SKM-1 (cell line): ENCODE measurements at regions not wholly inside any gene's neighbourhood (a gene's known extent, or its start where the extent isn't known, plus 50 kb on each side); places are given as distances from the start of the nearest gene placed in this dataset.

Experiments
- DNase-seq: peaks from one replicate; lab custom pipeline; 2025; ENCODE audit not compliant: unreplicated experiment; lab: John Stamatoyannopoulos, UW

GRCh38 chr7:25391961-25392587 is 163.8 kb upstream of the NPVF start:
- no peak for DNase-seq

DNA sequence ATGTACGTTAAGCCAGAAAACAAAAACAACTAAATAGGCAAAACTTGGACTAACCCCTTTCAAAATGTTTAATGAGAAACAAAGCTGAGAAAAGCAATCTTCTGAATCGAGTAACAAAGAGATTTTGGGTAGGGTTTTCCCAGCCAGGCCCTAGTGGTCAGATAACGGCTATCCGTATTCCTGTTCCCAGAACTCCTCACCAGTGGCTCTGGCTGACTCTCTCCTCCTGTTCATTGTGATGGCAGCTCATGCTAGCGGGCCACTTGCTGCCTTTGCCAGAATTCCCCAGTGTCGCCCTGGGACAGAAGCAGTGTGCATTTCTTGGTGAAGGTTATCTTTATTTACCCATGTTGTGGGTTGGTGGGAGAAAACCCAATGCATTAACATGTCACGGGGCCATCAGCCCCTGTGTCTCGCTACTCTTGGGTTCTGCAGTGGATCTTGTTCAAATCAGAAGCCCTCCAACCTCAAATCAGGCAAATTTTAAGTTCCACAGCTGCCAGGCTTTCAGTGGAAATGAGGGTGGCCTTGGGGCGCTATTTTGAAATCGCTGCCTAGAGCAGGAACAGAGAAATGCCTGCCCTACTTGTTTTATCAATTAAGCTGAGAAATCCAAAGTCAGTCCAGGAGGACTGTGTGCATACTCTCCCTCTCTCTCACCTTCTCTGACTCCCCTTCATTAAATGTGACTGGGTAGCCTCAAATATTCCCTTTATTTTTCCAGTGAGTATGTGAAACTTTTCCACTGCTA is 164.5 kb upstream of the NPVF start:
- DNase-seq: no peak

DNA sequence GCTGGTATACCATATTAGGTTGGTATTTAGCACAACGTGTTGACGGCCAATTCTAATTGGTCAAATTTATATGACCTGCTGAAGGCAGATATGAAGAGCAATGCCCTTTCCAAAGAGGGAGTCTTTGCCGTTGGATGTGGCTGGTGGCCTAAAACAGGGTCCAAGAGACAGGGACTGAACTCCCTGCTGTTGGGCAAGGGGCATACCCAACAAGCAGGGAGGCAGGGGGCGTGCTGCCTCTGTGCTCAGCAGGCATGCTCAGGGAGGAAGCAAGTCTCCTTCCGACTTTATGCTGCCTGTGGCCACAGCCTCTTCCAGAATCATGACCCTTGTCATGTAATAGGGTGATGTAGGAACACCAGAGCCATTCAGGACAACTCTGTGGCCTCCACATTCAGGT is 167.7 kb upstream of the NPVF start:
- DNase-seq: no peak

DNA sequence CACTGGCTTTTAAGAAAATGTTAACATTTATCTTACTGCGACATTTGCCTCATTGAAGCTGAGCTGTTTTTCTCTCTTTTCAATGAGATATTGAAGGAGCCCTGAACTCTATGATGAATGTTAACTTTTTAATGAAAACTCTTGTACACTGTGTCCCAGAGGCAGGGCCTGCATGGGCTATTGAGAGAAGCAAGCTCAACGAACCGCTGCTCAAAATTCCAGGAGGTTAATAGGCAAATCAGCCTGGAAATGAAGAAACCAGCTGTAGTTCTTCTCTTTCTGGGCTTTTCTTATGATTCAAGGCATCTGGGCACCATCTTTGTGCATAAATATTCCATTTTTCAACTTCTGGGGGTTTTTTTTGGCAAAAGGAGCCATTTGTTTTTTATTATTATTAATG is 168.4 kb upstream of the NPVF start:
- DNase-seq: no peak

DNA sequence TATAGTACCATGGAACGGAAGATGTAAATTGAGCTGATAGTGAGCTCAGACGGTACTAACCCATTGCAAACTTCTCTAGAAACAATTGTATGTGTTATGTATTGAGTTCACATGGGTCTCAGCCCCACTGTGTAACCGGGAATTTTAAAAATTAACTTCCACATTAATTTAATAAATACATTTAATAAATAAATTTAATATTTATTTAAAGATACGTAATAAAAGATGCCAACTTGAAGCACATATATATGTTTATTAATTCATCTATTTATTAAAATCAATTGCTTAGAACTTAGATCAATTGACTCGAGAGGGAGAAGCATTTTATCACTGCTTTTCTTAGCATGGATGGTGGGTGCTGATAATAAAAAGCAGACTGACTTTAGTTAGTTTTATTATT is 170.1 kb upstream of the NPVF start:
- DNase-seq: no peak

DNA sequence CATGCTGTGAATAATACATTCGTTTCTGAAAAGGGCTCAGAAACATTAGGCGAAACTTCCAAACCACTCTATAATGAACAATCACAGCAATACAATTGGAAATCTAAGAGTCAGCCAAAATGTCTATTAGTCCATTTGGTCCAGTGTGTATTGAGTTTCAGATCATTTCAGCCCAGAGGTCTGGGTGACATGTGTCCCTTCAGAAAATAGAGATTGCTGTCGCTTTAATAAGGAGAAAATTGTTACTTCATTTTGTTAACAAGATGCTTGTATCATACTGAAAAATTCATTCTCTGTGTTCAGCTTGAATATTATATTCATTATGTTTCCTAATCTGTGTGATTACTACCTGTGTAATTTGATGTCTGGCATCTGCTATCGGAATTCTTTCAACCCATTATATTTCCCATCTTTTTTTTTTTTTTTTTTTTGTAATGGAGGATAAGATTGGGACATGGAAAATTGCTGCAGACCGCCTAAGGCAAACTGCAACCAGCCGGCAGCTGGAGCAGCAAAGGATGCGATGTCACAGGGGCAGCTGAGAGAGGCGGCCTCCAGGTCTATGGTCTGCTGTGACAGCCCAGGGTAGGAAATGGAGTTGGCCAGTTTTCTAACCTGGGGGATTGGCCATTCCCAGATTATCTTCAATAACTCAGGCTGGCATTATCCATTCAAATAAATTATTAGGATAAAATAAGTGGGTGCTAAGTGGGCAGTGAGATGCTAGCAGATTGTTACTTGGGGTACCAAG is 170.9 kb upstream of the NPVF start:
- no peak for DNase-seq

GRCh38 chr7:25402532-25402931 is 174.2 kb upstream of the NPVF start:
- no peak for DNase-seq

DNA sequence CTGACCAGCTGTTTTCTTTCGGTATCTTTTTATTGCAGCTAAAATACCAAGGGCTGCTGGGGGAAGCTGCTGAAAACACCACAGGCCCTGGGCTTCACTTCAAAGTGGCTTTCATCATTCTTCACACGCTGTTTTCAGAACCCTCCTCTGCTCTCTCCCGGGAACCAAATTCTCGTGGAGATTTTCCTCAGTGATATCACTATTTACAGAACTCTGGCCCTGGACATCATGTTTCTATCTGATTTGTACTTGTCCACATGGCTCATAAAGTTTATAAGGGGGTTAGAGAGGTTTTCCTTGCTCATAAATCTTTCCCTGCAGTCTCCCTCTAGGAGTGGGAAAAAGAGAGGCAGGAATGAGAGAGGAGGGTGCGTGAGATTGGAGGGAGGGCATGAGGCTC is 177.4 kb upstream of the NPVF start:
- no peak for DNase-seq

GRCh38 chr7:25407053-25407452 is 178.8 kb upstream of the NPVF start:
- no peak for DNase-seq

DNA sequence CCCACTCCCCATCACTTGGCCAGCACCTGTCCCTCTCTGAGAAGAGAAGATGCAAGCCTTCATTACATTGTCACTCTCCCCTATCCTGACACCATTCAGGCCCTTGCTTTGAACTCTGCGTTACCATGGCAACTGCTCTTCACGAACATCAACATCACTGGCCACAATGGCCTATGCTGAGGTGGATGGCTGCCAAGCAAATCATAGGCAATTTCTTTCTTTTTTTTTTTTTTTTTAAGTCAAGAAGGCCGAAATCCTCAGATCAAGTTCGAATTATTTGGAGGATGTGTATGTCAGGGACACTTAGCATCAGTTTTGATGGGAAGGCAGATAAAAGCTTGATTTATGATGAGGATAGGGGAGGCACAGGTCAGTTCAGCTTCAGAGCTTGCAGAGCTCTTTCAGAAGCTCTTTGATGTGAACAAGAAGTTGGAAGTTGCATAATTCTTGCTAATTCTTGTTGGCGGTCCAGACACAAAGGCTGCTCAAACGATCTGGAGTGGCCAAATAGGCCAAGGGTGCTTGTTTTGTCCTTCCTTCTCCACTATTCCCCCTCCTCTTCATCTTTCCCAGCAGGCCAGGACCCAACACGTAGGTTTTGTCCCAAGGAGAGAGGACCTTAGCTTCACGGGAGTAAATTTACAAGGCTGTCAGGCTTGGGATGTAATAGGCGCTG is 179.9 kb upstream of the NPVF start:
- no peak for DNase-seq

- DNase-seq: no peak
These were observed 180.6 kb upstream of the NPVF start for GRCh38 chr7:25408876-25409275.

DNA sequence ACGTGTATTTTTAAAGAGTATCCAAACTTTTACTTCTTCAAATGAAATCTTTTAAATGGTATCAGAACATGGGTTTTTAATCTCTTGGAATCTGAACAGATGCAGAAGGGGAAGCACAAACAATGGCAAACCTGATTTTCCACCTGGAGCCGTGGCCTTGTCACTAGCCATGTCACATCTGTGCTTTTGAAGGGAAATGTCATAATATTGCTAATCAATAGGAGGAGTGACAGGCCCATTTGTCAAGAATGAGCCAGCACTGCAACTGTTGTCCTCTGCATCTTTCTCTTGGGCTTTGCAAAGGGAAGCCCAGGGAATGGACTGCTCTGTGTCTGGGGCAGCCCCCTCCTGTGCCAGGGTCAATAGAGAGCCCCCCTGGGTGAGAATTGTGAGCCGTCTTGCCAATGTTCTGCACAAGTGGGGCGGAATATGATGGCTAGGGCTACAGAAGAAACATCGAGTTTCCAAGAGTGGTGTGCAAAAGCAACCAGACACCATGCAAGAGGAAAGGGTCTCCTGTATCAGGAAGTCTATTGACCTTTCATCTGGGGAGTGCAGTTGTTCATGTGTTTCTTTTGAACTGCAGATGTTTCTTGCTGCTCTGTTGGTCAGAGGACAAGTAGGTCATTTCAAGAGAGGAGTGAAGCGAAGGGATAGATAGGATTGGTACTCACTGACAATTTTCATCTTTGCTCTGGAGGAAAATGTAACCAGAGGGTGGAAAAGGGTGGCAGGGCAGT is 181.8 kb upstream of the NPVF start:
- no peak for DNase-seq

GRCh38 chr7:25420771-25421170 is 192.5 kb upstream of the NPVF start:
- no peak for DNase-seq

DNA sequence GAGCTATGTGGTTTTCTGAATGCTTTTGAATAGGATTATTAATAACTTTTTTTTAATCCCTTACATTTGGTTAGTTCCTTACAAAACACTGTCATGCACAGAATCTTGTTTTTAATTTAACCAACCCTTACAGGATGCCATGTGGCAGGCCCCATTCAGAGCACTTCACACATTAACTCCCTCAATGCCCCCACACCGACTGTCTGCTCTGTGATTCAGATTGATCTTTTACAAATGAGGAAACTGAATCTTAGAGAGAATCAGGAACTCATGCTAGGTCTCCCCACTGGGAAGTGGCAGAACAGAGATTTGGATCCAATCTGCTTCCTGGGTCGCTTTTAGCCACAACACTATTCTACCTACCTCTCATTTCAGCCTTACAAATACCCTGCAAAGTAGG is 195.8 kb upstream of the NPVF start:
- DNase-seq: no peak

GRCh38 chr7:25424855-25425254 is 196.6 kb upstream of the NPVF start:
- DNase-seq: no peak

- DNase-seq: peak; percentile 31
These were observed 199.4 kb upstream of the NPVF start for GRCh38 chr7:25427721-25428120.

DNA sequence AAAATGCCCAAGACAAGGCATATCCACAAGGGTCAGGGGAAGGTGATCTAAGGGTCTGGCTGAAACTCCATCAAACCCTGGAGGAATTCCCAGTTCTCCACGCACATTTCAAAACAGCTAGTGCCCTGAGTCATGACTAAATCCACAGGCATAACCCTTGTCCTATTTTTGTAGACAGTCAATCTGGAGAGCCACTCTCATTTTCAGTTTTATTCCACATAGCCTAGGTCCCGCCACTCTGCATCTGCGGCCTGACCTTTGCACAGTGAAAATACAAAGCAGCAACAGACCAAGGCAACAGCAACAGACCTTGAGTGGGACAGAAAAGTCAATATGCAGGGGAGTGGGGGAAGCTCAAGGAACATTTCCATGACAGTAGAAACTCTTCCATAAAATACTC is 201.4 kb upstream of the NPVF start:
- no peak for DNase-seq

GRCh38 chr7:25430200-25430931 is 202.1 kb upstream of the NPVF start:
- no peak for DNase-seq

DNA sequence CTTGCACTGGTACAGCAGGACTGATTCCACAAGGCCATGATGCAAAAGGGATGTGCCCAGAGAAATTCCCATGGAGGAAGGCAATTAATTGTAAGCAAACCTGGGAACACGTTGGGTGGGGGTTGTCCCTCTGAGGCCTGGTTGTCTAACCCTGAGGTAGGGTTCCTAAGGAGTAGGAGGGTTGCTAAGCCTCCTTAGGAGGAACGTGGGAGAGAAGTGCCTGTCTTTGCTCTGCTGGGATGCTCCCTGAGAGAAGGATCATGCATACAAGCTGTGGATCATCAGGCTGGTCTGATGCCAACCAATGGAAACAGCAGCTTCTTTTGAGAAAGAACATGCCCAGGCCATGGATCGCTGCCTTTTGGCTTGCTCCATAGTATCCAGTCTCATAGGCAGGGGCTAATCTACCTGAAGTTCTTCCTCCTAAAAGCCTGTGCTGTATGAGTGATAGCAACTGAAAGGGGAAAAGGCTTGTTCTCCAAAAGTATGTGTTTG is 203.7 kb upstream of the NPVF start:
- DNase-seq: no peak

- DNase-seq: no peak
These were observed 204.5 kb upstream of the NPVF start for GRCh38 chr7:25432807-25433206.
